SK-N-MC (cell line): ENCODE measurements at regions not wholly inside any gene's neighbourhood (a gene's known extent, or its start where the extent isn't known, plus 50 kb on each side); places are given as distances from the start of the nearest gene placed in this dataset.
"Not testable (repeated sequence)": the region's sequence is repeated elsewhere in the genome, so short reads cannot be mapped to it uniquely, and the experiment has no call there.

Source experiments
- EZH2 ChIP-seq: fragments of 200-600 bp; sonication (generic); IDR thresholded peaks from one replicate; pipeline ENCODE4 v1.6.1; 2017; ENCODE audit warnings: antibody characterized with exemption
- FOXP2 ChIP-seq: optimal IDR thresholded peaks from 2 replicates; pipeline ENCODE3; 2011; ENCODE audit warnings: mild to moderate bottlenecking, moderate library complexity; ENCODE audit not compliant: insufficient read depth; ENCODE audit errors: extremely low read length, control extremely low read depth
- POLR2AphosphoS5 ChIP-seq: IDR thresholded peaks from 2 replicates; pipeline ENCODE4 v1.6.1; 2012; ENCODE audit warnings: mild to moderate bottlenecking, low read depth, low read length, borderline replicate concordance

DNA sequence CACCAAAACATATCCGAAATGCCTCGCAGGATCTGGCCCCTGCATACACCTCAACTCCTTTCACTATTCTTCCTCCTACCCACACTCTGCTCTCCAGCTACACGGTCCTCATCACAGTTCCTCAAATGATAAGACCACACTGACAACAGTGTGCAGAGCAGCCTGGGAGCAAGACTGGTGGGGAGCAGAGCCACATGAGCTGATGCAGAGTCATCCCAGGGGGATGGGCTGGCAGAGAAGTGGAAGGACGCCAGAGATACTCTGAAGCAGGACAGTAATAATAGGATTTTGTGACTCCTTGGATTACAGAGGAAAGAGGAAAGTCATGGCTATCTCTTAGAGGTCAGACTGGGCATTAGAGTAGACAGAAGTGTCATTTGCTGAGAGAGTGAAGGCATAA, 167.2 kb downstream of the AVL9 start:
- TF ChIP-seq EZH2, POLR2AphosphoS5, FOXP2: not testable (repeated sequence)
